KMS-11 (cell line): ENCODE measurements at regions not wholly inside any gene's neighbourhood (a gene's known extent, or its start where the extent isn't known, plus 50 kb on each side); places are given as distances from the start of the nearest gene placed in this dataset.
"Not testable (repeated sequence)": the region's sequence is repeated elsewhere in the genome, so short reads cannot be mapped to it uniquely, and the experiment has no call there.

ENCODE experiments used
- H2AFZ ChIP-seq: fragments of 200-600 bp; sonication (generic); 2 replicates; pipeline ENCODE4 v1.6.1; 2016; ENCODE audit warnings: antibody characterized with exemption, mixed run types, low read depth
- H3K27ac ChIP-seq: fragments of 200-600 bp; sonication (generic); 2 replicates; pipeline ENCODE4 v1.6.1; 2016; ENCODE audit warnings: mild to moderate bottlenecking, mixed run types
- H3K27me3 ChIP-seq: fragments of 200-600 bp; sonication (generic); 2 replicates; pipeline ENCODE4 v1.6.1; 2017; ENCODE audit warnings: mild to moderate bottlenecking, low read depth, mixed run types, moderate library complexity; ENCODE audit not compliant: insufficient read depth
- H3K36me3 ChIP-seq: fragments of 200-600 bp; sonication (generic); 2 replicates; pipeline ENCODE4 v1.6.1; 2017; ENCODE audit warnings: mild to moderate bottlenecking, mixed run types; ENCODE audit not compliant: insufficient read depth
- H3K4me1 ChIP-seq: fragments of 200-600 bp; sonication (generic); 2 replicates; pipeline ENCODE4 v1.6.1; 2016; ENCODE audit warnings: mild to moderate bottlenecking, low read depth, mixed run types; ENCODE audit not compliant: poor library complexity, severe bottlenecking
- H3K4me2 ChIP-seq: fragments of 200-600 bp; sonication (generic); 2 replicates; pipeline ENCODE4 v1.7.0; 2016; ENCODE audit warnings: mild to moderate bottlenecking, mixed run types
- H3K4me3 ChIP-seq: fragments of 200-600 bp; sonication (generic); IDR thresholded peaks from 2 replicates; pipeline ENCODE4 v1.6.1; 2017; ENCODE audit warnings: low read depth, low read length, mixed read lengths; ENCODE audit not compliant: insufficient read depth
- H3K79me2 ChIP-seq: fragments of 200-600 bp; sonication (generic); 2 replicates; pipeline ENCODE4 v1.6.1; 2016; ENCODE audit warnings: low read depth, mixed run types; ENCODE audit not compliant: insufficient read depth
- H3K9ac ChIP-seq: fragments of 200-600 bp; sonication (generic); 2 replicates; pipeline ENCODE4 v1.6.1; 2016; ENCODE audit warnings: mild to moderate bottlenecking, mixed run types
- H4K20me1 ChIP-seq: fragments of 200-600 bp; sonication (generic); 2 replicates; pipeline ENCODE4 v1.6.1; 2016; ENCODE audit warnings: mild to moderate bottlenecking, mixed run types; ENCODE audit not compliant: insufficient read depth
- TF ChIP-seq, protein P1 (sequence below): fragments of 200-600 bp; sonication (generic); conservative IDR thresholded peaks from 2 replicates; pipeline ENCODE4 v1.6.1; 2017; ENCODE audit warnings: low read depth, mild to moderate bottlenecking, antibody characterized with exemption, low read length, moderate library complexity, mixed read lengths

DNA sequence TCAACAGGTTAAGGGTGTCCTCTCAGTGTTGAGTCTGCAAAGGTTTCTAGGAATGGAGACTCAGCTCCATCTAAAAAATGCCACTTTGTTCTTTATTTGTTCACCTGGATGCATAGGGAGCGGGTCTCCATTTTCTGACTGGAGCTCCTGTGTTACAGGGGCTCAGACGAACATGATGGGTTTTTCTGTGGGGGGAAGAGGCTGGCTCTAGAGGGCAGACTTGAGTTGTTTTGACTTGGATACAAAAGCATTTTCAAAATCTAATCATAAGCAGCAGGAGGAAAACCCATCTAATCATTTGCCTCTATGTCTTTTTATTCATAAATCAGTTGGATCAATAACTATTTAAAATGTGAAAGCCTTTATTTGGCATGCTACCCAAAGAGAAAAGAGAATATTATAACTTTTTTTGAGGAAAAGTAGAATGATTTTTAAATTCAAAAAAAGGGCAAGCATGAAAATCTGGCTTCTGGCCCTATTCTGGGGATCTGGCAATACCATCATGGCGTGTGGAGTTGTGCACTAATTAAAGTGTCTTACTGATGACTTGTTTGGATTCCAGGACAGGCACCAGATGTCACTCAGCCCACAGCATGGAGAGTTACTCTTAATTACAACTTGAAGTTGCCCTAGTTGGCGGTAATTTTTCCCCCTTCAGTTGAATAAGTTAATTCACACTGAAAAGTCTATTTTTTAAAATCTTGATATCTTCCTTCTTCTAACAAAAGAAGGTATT, 594.9 kb downstream of the REEP3 start:
- no peak overlapping the region for H2AFZ ChIP-seq
- no peaks in the 10 kb centered on the region for H3K79me2 ChIP-seq
- H3K36me3 ChIP-seq, result no peaks in the 10 kb centered on the region
- H3K27me3 ChIP-seq, result no peaks in the 10 kb centered on the region
- no peaks in the 10 kb centered on the region for H4K20me1 ChIP-seq
- H3K4me3 ChIP-seq, result no peak overlapping the region
- no peak overlapping the region for H3K27ac ChIP-seq
- no peak overlapping the region for H3K9ac ChIP-seq
- TF ChIP-seq, protein P1, sequence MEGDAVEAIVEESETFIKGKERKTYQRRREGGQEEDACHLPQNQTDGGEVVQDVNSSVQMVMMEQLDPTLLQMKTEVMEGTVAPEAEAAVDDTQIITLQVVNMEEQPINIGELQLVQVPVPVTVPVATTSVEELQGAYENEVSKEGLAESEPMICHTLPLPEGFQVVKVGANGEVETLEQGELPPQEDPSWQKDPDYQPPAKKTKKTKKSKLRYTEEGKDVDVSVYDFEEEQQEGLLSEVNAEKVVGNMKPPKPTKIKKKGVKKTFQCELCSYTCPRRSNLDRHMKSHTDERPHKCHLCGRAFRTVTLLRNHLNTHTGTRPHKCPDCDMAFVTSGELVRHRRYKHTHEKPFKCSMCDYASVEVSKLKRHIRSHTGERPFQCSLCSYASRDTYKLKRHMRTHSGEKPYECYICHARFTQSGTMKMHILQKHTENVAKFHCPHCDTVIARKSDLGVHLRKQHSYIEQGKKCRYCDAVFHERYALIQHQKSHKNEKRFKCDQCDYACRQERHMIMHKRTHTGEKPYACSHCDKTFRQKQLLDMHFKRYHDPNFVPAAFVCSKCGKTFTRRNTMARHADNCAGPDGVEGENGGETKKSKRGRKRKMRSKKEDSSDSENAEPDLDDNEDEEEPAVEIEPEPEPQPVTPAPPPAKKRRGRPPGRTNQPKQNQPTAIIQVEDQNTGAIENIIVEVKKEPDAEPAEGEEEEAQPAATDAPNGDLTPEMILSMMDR, result peak; percentile 50; the same call in 1 of the 2 replicates
- no peaks in the 10 kb centered on the region for H3K4me1 ChIP-seq
- H3K4me2 ChIP-seq, result no peak overlapping the region

DNA sequence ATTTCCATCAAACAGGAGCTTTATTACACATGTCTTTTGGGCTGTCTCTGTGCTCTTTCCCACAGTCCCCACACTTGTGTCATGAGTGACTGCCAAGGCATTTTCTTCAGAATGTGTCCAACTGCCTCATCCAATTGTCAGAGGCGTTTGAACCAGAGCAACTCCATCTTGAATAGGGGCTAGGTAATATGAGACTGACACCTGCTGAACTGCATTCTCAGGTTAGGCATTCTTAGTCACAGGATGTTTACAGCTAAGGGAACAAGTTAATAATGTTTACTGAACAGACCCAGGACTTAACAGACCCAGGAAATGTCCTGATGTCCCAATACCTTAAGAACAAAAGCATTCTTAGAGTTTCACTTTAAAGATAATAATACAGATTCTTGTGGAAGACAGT, 595.5 kb downstream of the REEP3 start:
- Histone ChIP-seq H3K27me3 (no peaks in the 10 kb centered on the region), H3K4me3 (no peak overlapping the region), H3K27ac (no peak overlapping the region), H3K4me1 (no peaks in the 10 kb centered on the region), H3K36me3 (no peaks in the 10 kb centered on the region), H3K4me2 (no peak overlapping the region), H2AFZ (no peak overlapping the region), H3K79me2 (no peaks in the 10 kb centered on the region), H4K20me1 (no peaks in the 10 kb centered on the region), H3K9ac (no peak overlapping the region)
- TF ChIP-seq, protein P1, result no peak

DNA sequence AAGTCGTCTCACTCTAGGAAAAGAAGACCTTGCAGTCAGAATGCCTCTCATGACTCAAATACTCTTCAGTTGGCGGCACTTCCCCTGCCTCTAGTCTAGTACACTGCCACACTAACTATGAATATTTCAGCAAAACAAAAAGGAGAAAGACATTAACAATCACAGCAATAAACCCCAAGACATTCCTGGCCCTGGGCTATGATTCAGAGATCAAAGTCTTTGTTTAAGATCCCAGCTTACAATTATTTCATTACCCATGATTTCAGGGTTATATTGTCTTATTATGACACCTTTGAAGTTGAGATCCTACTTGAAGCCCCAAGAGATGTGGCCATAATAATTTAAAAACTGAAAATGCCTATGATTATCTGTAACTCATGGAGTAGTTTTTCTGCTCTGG, 597.5 kb downstream of the REEP3 start:
- H3K4me1 ChIP-seq, result no peaks in the 10 kb centered on the region
- no peaks in the 10 kb centered on the region for H4K20me1 ChIP-seq
- no peaks in the 10 kb centered on the region for H3K27me3 ChIP-seq
- H3K4me2 ChIP-seq, result no peak overlapping the region
- TF ChIP-seq, protein P1, result no peak
- no peaks in the 10 kb centered on the region for H3K79me2 ChIP-seq
- H3K36me3 ChIP-seq, result no peaks in the 10 kb centered on the region
- H3K27ac ChIP-seq, result no peak overlapping the region
- no peak overlapping the region for H2AFZ ChIP-seq
- H3K4me3 ChIP-seq, result no peak overlapping the region
- H3K9ac ChIP-seq, result no peak overlapping the region

DNA sequence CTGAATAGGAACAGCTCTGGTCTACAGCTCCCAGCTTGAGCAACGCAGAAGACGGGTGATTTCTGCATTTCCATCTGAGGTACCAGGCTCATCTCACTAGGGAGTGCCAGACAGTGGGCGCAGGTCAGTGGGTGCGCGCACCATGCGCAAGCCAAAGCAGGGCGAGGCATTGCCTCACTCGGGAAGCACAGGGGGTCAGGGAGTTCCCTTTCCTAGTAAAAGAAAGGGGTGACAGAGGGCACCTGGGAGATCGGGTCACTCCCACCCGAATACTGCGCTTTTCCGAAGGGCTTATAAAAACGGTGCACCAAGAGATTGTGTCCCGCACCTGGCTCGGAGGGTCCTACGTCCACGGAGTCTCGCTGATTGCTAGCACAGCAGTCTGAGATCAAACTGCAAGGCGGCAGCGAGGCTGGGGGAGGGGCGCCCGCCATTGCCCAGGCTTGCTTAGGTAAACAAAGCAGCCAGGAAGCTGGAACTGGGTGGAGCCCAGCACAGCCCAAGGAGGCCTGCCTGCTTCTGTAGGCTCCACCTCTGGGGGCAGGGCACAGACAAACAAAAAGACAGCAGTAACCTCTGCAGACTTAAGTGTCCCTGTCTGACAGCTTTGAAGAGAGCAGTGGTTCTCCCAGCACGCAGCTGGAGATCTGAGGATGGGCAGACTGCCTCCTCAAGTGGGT, 599.2 kb downstream of the REEP3 start:
- peak overlapping the region; percentile 38; the same call in 1 of the 2 replicates for H2AFZ ChIP-seq
- not testable (repeated sequence) for H3K27ac ChIP-seq, H4K20me1 ChIP-seq, H3K9ac ChIP-seq, H3K4me3 ChIP-seq, H3K27me3 ChIP-seq, H3K4me2 ChIP-seq, H3K79me2 ChIP-seq, H3K4me1 ChIP-seq, H3K36me3 ChIP-seq

DNA sequence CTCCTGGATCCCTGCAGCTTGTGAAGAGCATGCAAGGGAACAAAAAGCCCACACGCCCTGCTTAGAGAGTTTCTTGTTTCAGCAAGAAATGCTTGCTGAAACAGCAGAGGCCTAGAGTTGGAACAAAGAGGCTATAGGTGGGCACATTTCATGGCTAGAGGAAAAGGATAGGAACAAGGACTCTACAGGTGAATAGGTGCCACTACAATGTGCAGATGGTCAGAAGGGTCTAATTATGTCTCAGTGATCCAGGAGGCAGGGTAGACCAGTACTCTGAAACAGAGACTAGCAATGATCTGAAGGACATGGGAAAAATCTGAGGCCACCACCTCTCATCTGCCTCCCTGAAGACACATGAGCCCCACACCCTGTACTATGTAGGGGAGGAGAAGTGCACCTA, 609.0 kb downstream of the REEP3 start:
- Histone ChIP-seq H2AFZ (no peak overlapping the region), H3K4me2 (no peak overlapping the region), H3K4me3 (no peak overlapping the region), H3K36me3 (no peaks in the 10 kb centered on the region), H3K79me2 (no peaks in the 10 kb centered on the region), H3K27me3 (no peaks in the 10 kb centered on the region), H3K9ac (no peak overlapping the region), H3K4me1 (no peaks in the 10 kb centered on the region), H3K27ac (no peak overlapping the region), H4K20me1 (no peaks in the 10 kb centered on the region)
- TF ChIP-seq, protein P1, result no peak
